GM19463 (cell line): ENCODE measurements at regions not wholly inside any gene's neighbourhood (a gene's known extent, or its start where the extent isn't known, plus 50 kb on each side); places are given as distances from the start of the nearest gene placed in this dataset.
"Not testable (repeated sequence)": the region's sequence is repeated elsewhere in the genome, so short reads cannot be mapped to it uniquely, and the experiment has no call there.

Experiments
- ATAC-seq: cut with Tn5 transposase; IDR thresholded peaks from one replicate; pipeline ENCODE4 v1.9.1; 2021; ENCODE audit warnings: mild to moderate bottlenecking, moderate library complexity; ENCODE audit not compliant: unreplicated experiment

GRCh38 chrX:63285375-63285774, 65.8 kb downstream of the SPIN4 start:
- no peak for ATAC-seq

GRCh38 chrX:63284659-63285058, 66.5 kb downstream of the SPIN4 start:
- no peak for ATAC-seq

GRCh38 chrX:63283348-63283747, 67.8 kb downstream of the SPIN4 start:
- ATAC-seq: no peak

GRCh38 chrX:63282828-63283227, 68.3 kb downstream of the SPIN4 start:
- ATAC-seq: no peak

GRCh38 chrX:63282077-63282476, 69.1 kb downstream of the SPIN4 start:
- ATAC-seq: no peak

GRCh38 chrX:63281465-63281864, 69.7 kb downstream of the SPIN4 start:
- no peak for ATAC-seq

- not testable (repeated sequence) for ATAC-seq
Observed at GRCh38 chrX:63277394-63277793, 73.7 kb downstream of the SPIN4 start.

- ATAC-seq: peak; percentile 72
Observed at GRCh38 chrX:63275127-63275526, 76.0 kb downstream of the SPIN4 start.

- ATAC-seq: no peak
Observed at GRCh38 chrX:63270873-63271272, 80.3 kb downstream of the SPIN4 start.

- no peak for ATAC-seq
Observed at GRCh38 chrX:63258144-63258543, 93.0 kb downstream of the SPIN4 start.

GRCh38 chrX:63250253-63250868, 100.8 kb downstream of the SPIN4 start:
- peak; percentile 100 for ATAC-seq

- ATAC-seq: not testable (repeated sequence)
Observed at GRCh38 chrX:63242689-63243088, 108.4 kb downstream of the SPIN4 start.

GRCh38 chrX:63235963-63236362, 115.2 kb downstream of the SPIN4 start:
- ATAC-seq: not testable (repeated sequence)

GRCh38 chrX:63233013-63233412, 118.1 kb downstream of the SPIN4 start:
- ATAC-seq: not testable (repeated sequence)

- ATAC-seq: not testable (repeated sequence)
Observed at GRCh38 chrX:63218202-63218601, 132.9 kb downstream of the SPIN4 start.

- ATAC-seq: not testable (repeated sequence)
Observed at GRCh38 chrX:63217549-63217948, 133.6 kb downstream of the SPIN4 start.

- ATAC-seq: peak; percentile 63
Observed at GRCh38 chrX:63209645-63210044, 141.5 kb downstream of the SPIN4 start.

- peak; percentile 55 for ATAC-seq
Observed at GRCh38 chrX:63209128-63209527, 142.0 kb downstream of the SPIN4 start.

GRCh38 chrX:63204266-63205074, 146.7 kb downstream of the SPIN4 start:
- ATAC-seq: not testable (repeated sequence)

GRCh38 chrX:63201987-63202386, 149.1 kb downstream of the SPIN4 start:
- not testable (repeated sequence) for ATAC-seq

GRCh38 chrX:63198693-63199092, 152.4 kb downstream of the SPIN4 start:
- not testable (repeated sequence) for ATAC-seq

GRCh38 chrX:63192366-63193041, 158.6 kb downstream of the SPIN4 start:
- not testable (repeated sequence) for ATAC-seq
